ENCODE measurements at regions not wholly inside any gene's neighbourhood (a gene's known extent, or its start where the extent isn't known, plus 50 kb on each side); places are given as distances from the start of the nearest gene placed in this dataset.

GRCh38 chr7:156155988-156156733, 343.9 kb upstream of the SHH start:
- TF ChIP-seq, protein P1, sequence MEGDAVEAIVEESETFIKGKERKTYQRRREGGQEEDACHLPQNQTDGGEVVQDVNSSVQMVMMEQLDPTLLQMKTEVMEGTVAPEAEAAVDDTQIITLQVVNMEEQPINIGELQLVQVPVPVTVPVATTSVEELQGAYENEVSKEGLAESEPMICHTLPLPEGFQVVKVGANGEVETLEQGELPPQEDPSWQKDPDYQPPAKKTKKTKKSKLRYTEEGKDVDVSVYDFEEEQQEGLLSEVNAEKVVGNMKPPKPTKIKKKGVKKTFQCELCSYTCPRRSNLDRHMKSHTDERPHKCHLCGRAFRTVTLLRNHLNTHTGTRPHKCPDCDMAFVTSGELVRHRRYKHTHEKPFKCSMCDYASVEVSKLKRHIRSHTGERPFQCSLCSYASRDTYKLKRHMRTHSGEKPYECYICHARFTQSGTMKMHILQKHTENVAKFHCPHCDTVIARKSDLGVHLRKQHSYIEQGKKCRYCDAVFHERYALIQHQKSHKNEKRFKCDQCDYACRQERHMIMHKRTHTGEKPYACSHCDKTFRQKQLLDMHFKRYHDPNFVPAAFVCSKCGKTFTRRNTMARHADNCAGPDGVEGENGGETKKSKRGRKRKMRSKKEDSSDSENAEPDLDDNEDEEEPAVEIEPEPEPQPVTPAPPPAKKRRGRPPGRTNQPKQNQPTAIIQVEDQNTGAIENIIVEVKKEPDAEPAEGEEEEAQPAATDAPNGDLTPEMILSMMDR (IDR thresholded peaks at IDR 0.05; ENCODE audit: insufficient read depth, low read length, poor library complexity, severe bottlenecking): no peak
- no peak for TF ChIP-seq EZH2phosphoT487 (conservative IDR thresholded peaks at IDR 0.05; ENCODE audit: low read length)
